Astrocyte (in vitro differentiated cells and primary cell): ENCODE measurements at regions not wholly inside any gene's neighbourhood (a gene's known extent, or its start where the extent isn't known, plus 50 kb on each side); places are given as distances from the start of the nearest gene placed in this dataset.

Experiments used
- CTCF ChIP-seq: IDR thresholded peaks from 2 replicates; pipeline ENCODE4 v1.5.1; 2011; ENCODE audit warnings: low read depth, mild to moderate bottlenecking, inconsistent platforms, low read length, moderate library complexity; ENCODE audit not compliant: insufficient read depth
- EZH2 ChIP-seq: IDR thresholded peaks from 2 replicates; pipeline ENCODE4 v1.6.1; 2012; ENCODE audit warnings: mild to moderate bottlenecking, low read length, inconsistent platforms; ENCODE audit not compliant: insufficient read depth

DNA sequence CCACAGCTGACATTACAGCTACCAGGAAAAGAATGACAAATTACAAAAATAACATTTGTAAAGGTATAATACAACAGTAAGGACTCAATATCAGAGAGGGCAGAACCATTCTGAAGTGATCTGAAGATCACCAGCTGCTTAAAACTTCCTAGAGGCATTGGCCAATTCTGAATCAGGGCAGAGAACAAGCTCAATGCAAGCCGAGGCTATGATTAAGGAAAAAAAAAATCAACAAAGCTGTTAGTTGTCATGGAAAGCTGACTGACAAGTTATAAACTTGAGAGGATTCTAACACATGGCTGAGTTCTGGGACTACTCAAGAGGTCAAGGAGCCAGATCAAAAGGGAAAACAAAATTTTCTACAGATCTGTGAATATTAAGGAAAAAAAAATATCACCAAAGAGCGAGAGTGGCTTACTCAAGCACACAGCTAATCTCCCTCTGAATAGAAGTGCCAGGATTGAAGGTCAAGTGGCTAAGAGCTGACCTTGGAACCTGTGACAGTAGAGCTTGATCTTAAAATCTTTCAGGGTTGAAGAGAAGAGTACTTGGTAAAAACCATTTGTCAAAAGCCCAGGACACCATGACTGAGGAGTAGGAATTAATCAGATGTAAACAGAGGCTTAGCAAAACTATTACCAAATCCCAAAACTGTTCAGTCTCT, 383.4 kb downstream of the USP25 start:
- no peak for TF ChIP-seq CTCF
- TF ChIP-seq EZH2, result no peak
